Fibroblast of lung (primary cell): ENCODE measurements at regions not wholly inside any gene's neighbourhood (a gene's known extent, or its start where the extent isn't known, plus 50 kb on each side); places are given as distances from the start of the nearest gene placed in this dataset.

Source experiments
- DNase-seq, 2 donors: peaks; one replicate each; pipeline versions ENCODE4 v3.0.0 to v3.0.0-alpha.2; 2010; ENCODE audit warnings: low read depth in 2 of 2
- H2AFZ ChIP-seq: 2 replicates; pipeline ENCODE4 v1.5.1; 2012; ENCODE audit warnings: low read length, control low read depth, inconsistent platforms
- H3K27ac ChIP-seq: 2 replicates; pipeline ENCODE4 v1.5.1; 2011; ENCODE audit warnings: low read length, control low read depth; ENCODE audit not compliant: insufficient read depth
- H3K27me3 ChIP-seq: 2 replicates; pipeline ENCODE4 v1.5.1; 2011; ENCODE audit warnings: mild to moderate bottlenecking, low read length; ENCODE audit not compliant: control insufficient read depth, insufficient read depth
- H3K36me3 ChIP-seq: 2 replicates; pipeline ENCODE4 v1.5.1; 2011; ENCODE audit warnings: low read length; ENCODE audit not compliant: control insufficient read depth, insufficient read depth
- H3K4me1 ChIP-seq: 2 replicates; pipeline ENCODE4 v1.5.1; 2011; ENCODE audit warnings: low read length; ENCODE audit not compliant: control insufficient read depth, insufficient read depth; ENCODE audit errors: extremely low read depth
- H3K4me2 ChIP-seq: 2 replicates; pipeline ENCODE4 v1.5.1; 2011; ENCODE audit warnings: low read length, control low read depth; ENCODE audit not compliant: insufficient read depth; ENCODE audit errors: extremely low read depth
- H3K4me3 ChIP-seq, 4 experiments: fragments of 200-600 bp in 1 of 4; sonication (generic) in 1 of 4; replicated peaks in 1 of 4; 2 replicates each; pipeline ENCODE4 v1.5.1; 2011 to 2016; ENCODE audit warnings: low read length in 4 of 4, low read depth in 3 of 4, mild to moderate bottlenecking in 3 of 4, control low read depth in 2 of 4, inconsistent platforms in 1 of 4, mixed read lengths in 1 of 4; ENCODE audit not compliant: insufficient read depth in 1 of 4; ENCODE audit errors: control extremely low read depth in 1 of 4
- H3K79me2 ChIP-seq: 2 replicates; pipeline ENCODE4 v1.5.1; 2012; ENCODE audit warnings: mild to moderate bottlenecking, low read length, inconsistent platforms; ENCODE audit not compliant: control insufficient read depth, insufficient read depth
- H3K9ac ChIP-seq: 2 replicates; pipeline ENCODE4 v1.5.1; 2011; ENCODE audit warnings: mild to moderate bottlenecking, low read length, control low read depth; ENCODE audit not compliant: insufficient read depth
- H3K9me3 ChIP-seq: 2 replicates; pipeline ENCODE4 v1.5.1; 2012; ENCODE audit warnings: low read depth, low read length; ENCODE audit not compliant: control insufficient read depth, insufficient read depth
- H4K20me1 ChIP-seq: 2 replicates; pipeline ENCODE4 v1.5.1; 2011; ENCODE audit warnings: low read length; ENCODE audit not compliant: control insufficient read depth, insufficient read depth; ENCODE audit errors: extremely low read depth
- EZH2 ChIP-seq: IDR thresholded peaks from 2 replicates; pipeline ENCODE4 v1.5.1; 2012; ENCODE audit warnings: low read length, control low read depth, mild to moderate bottlenecking; ENCODE audit errors: missing control alignments
- TF ChIP-seq, protein P1 (sequence below), 2 donors: IDR thresholded peaks in 1 of 2; conservative IDR thresholded peaks in 1 of 2; 1 replicate in 1 of 2; 2 replicates in 1 of 2; pipeline ENCODE4 v1.5.1; 2011 to 2012; ENCODE audit warnings: low read length in 2 of 2, control low read depth in 1 of 2, inconsistent platforms in 1 of 2, low read depth in 1 of 2, mild to moderate bottlenecking in 1 of 2

DNA sequence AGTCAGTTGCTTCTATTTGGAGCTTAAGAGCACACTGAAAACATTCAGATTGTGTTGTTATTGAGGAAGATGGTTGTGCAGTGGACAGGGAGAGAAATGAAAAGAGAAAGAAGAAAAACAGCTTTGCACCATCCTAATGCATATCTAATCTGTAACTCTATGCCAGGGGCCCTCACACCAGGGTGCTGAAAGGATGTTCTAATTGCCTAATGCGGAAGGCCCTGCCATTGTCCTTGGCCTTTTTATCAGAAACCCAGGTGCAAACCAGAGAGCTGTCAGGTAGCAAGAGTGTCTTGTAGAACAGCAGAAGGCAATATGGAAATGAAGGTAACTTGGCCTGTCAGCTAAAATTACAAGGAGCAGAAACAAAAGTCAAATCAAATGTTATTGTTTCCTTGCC is 384.5 kb upstream of the PIK3R1 start:
- no peak for TF ChIP-seq EZH2
- TF ChIP-seq, protein P1, sequence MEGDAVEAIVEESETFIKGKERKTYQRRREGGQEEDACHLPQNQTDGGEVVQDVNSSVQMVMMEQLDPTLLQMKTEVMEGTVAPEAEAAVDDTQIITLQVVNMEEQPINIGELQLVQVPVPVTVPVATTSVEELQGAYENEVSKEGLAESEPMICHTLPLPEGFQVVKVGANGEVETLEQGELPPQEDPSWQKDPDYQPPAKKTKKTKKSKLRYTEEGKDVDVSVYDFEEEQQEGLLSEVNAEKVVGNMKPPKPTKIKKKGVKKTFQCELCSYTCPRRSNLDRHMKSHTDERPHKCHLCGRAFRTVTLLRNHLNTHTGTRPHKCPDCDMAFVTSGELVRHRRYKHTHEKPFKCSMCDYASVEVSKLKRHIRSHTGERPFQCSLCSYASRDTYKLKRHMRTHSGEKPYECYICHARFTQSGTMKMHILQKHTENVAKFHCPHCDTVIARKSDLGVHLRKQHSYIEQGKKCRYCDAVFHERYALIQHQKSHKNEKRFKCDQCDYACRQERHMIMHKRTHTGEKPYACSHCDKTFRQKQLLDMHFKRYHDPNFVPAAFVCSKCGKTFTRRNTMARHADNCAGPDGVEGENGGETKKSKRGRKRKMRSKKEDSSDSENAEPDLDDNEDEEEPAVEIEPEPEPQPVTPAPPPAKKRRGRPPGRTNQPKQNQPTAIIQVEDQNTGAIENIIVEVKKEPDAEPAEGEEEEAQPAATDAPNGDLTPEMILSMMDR (conservative IDR thresholded peaks at IDR 0.05 in 1 of 2, IDR thresholded peaks at IDR 0.05 in 1 of 2; ENCODE audit: low read depth in 1 of 2, low read length in 2 of 2) = no peak
- no peaks in the 10 kb centered on the region for H3K79me2 ChIP-seq
- no peaks in the 10 kb centered on the region for H3K4me1 ChIP-seq
- no peak overlapping the region for H2AFZ ChIP-seq
- no peaks in the 10 kb centered on the region for H3K36me3 ChIP-seq
- H3K27me3 ChIP-seq = no peaks in the 10 kb centered on the region
- H3K4me3 ChIP-seq = no peak overlapping the region
- H3K9me3 ChIP-seq = no peaks in the 10 kb centered on the region
- no peaks in the 10 kb centered on the region for H4K20me1 ChIP-seq
- H3K9ac ChIP-seq = no peak overlapping the region
- H3K27ac ChIP-seq = no peak overlapping the region
- DNase-seq = no peak
- H3K4me2 ChIP-seq = no peak overlapping the region

- Histone ChIP-seq H3K27me3 (no peaks in the 10 kb centered on the region), H2AFZ (no peak overlapping the region), H3K36me3 (no peaks in the 10 kb centered on the region), H3K9ac (no peak overlapping the region), H3K9me3 (no peaks in the 10 kb centered on the region), H3K4me1 (no peaks in the 10 kb centered on the region), H3K27ac (no peak overlapping the region), H3K4me3 (no peak overlapping the region), H4K20me1 (no peaks in the 10 kb centered on the region), H3K4me2 (no peak overlapping the region), H3K79me2 (no peaks in the 10 kb centered on the region)
- TF ChIP-seq EZH2 = no peak
- TF ChIP-seq, protein P1 (conservative IDR thresholded peaks at IDR 0.05 in 1 of 2, IDR thresholded peaks at IDR 0.05 in 1 of 2; ENCODE audit: low read depth in 1 of 2, low read length in 2 of 2) = no peak
- no peak for DNase-seq
These were observed 388.0 kb upstream of the PIK3R1 start for GRCh38 chr5:67827541-67827940.

- DNase-seq = no peak
- Histone ChIP-seq H3K27ac (no peak overlapping the region), H3K9ac (no peak overlapping the region), H2AFZ (no peak overlapping the region), H4K20me1 (no peaks in the 10 kb centered on the region), H3K36me3 (no peaks in the 10 kb centered on the region), H3K9me3 (no peaks in the 10 kb centered on the region), H3K79me2 (no peaks in the 10 kb centered on the region), H3K4me2 (no peak overlapping the region), H3K4me3 (no peak overlapping the region), H3K27me3 (no peaks in the 10 kb centered on the region), H3K4me1 (no peaks in the 10 kb centered on the region)
- TF ChIP-seq, protein P1 (conservative IDR thresholded peaks at IDR 0.05 in 1 of 2, IDR thresholded peaks at IDR 0.05 in 1 of 2; ENCODE audit: low read depth in 1 of 2, low read length in 2 of 2) = no peak
- TF ChIP-seq EZH2 = no peak
These were observed 390.7 kb upstream of the PIK3R1 start for GRCh38 chr5:67824852-67825251.
